ENCODE measurements at regions not wholly inside any gene's neighbourhood (a gene's known extent, or its start where the extent isn't known, plus 50 kb on each side); places are given as distances from the start of the nearest gene placed in this dataset.
"Not testable (repeated sequence)": the region's sequence is repeated elsewhere in the genome, so short reads cannot be mapped to it uniquely, and the experiment has no call there.

DNA sequence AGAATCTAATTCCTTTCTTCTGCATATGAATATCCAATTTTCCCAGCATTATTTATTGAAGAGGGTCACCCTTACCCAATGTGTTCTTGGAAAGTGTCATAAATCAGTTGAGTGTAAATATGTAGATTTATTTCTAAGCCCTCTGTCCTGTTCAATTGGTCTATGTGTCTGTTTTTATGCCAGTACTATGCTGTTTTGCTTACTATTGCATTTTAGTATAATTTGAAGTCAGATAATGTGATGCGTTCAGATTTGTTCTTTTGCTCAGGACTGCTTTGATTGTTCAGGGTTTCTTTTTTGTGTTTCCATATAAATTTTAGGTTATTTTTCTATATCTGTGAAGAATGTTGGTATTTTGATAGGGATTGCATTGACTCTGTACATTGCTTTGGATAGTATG lies 420.4 kb upstream of the MIS18BP1 start:
- H3K4me1 Mint-ChIP-seq (ENCODE audit: low read depth) = no peaks in the 10 kb centered on the region
- DNase-seq = no peak
- peaks cover 2% of the 10 kb centered on the region for H3K9me3 Mint-ChIP-seq
- H3K27me3 Mint-ChIP-seq (ENCODE audit: low read depth) = no peaks in the 10 kb centered on the region
- intact Hi-C loops (cut with micrococcal nuclease) = no loop called here
- H3K27ac Mint-ChIP-seq = no peak overlapping the region
- H3K4me3 Mint-ChIP-seq = no peak overlapping the region
- H3K36me3 Mint-ChIP-seq (ENCODE audit: low read depth) = no peaks in the 10 kb centered on the region
- CTCF ChIA-PET = no interaction called here

DNA sequence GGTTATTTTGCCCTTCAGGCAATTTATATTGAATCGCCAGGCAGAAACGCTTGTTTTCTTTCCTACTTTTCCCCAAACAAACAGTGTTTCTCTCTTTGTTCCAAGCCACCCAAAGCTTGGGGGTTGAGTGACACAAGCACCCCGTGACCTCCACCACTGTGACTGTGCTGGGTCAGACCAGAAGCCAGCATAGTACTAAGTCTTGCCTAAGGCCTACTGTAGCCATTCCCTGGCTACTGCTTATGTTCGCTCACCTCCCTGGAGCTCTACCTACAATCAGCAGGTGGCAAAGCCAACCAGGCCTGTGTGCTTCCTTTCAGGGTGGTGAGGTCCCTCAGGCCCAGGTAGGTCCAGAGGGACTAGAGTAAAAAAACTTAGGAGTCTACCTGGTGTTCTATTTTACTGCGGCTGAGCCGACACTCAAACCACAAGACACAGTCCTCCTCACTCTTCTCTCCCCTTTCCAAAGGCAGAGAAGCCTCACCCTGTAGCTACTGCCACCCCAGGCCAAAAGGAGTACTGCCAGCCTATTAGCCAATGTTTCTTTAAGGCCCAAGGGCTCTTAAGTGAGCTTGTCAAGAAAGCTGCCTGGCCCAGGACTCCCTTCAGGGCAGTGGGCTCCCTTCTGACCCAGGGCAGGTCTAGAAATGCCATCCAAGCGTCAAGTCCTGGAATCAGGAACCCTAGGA lies 411.8 kb upstream of the MIS18BP1 start:
- H3K27ac Mint-ChIP-seq = no peak overlapping the region
- no peaks in the 10 kb centered on the region for H3K27me3 Mint-ChIP-seq (ENCODE audit: low read depth)
- H3K36me3 Mint-ChIP-seq (ENCODE audit: low read depth) = no peaks in the 10 kb centered on the region
- H3K4me1 Mint-ChIP-seq (ENCODE audit: low read depth) = no peaks in the 10 kb centered on the region
- intact Hi-C loops (cut with micrococcal nuclease) = no loop called here
- CTCF ChIA-PET = no interaction called here
- DNase-seq = no peak
- peaks cover 25% of the 10 kb centered on the region for H3K9me3 Mint-ChIP-seq
- no peak overlapping the region for H3K4me3 Mint-ChIP-seq

DNA sequence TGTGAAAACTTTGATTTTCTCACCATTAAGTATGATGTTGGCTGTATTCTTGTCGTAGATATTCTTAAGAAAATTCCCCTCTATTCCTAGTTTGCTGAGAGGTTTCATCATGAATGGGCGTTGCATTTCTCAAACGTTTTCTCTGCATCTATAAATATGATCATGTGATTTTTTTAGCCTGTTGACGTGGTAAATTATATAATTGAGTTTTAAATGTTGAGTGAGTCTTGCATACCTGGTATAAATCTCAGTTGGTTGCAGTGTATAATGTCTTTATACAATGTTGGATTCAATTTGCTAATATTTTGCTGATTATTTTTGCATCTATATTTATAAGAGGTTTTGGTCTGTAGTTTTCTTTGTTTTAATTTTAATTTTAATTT lies 405.9 kb upstream of the MIS18BP1 start:
- no peak overlapping the region for H3K4me3 Mint-ChIP-seq
- H3K9me3 Mint-ChIP-seq = peaks cover 12% of the 10 kb centered on the region
- CTCF ChIA-PET = no interaction called here
- H3K27ac Mint-ChIP-seq = no peak overlapping the region
- no peak for DNase-seq
- H3K27me3 Mint-ChIP-seq (ENCODE audit: low read depth) = no peaks in the 10 kb centered on the region
- no peaks in the 10 kb centered on the region for H3K4me1 Mint-ChIP-seq (ENCODE audit: low read depth)
- intact Hi-C loops (cut with micrococcal nuclease) = no loop called here
- H3K36me3 Mint-ChIP-seq (ENCODE audit: low read depth) = no peaks in the 10 kb centered on the region

DNA sequence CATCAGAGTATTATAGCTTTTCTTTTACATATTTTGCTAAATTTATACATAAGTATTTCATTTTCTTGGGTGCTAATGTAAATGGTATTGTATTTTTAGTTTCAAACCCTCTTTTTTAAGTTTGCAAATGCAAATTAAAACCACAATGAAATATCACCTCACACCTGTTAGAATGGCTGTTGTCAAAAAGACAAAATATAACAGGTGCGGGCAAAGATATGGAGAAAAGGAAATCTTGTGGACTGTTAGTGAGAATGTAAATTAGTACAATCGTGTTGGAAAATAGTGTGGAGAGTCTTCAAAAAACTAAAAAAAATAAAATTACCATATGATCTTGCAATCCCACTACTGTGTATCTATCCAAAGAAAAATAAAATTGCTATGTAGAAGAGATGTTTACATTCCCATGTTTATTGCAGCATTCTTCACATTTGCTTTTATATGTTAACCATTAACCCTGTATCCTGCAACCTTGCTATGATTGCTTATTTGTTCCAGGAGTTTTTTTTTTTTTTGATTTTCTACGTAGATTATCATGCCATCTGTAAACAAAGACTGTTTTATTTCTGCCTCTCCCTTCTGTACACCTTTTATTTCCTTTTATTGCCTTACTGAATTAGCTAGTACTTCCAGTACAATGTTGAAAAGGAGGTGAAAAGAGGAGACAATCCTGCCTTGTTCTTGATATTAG lies 405.4 kb upstream of the MIS18BP1 start:
- no peak overlapping the region for H3K27ac Mint-ChIP-seq
- intact Hi-C loops (cut with micrococcal nuclease) = no loop called here
- no peaks in the 10 kb centered on the region for H3K36me3 Mint-ChIP-seq (ENCODE audit: low read depth)
- no peaks in the 10 kb centered on the region for H3K4me1 Mint-ChIP-seq (ENCODE audit: low read depth)
- H3K4me3 Mint-ChIP-seq = no peak overlapping the region
- DNase-seq = no peak
- H3K9me3 Mint-ChIP-seq = peaks cover 12% of the 10 kb centered on the region
- H3K27me3 Mint-ChIP-seq (ENCODE audit: low read depth) = no peaks in the 10 kb centered on the region
- CTCF ChIA-PET = no interaction called here

DNA sequence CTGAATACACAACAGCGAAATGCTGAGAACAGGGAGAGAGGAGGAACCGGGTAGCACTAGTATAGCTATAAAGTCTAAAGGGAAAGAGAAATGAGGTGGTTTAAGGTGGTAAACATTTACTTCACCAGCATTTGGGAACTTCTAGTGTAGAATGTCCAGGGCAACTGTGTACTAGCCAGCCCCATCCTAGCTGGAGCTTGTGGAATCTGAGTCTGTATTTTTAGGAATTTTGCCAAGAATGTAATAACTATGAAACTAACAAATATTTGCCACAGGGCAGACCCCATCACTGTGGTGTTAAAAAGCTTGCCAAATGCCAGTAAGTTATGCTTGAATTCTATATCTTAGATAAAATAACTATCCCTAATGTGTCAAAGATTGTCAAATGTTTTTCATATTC lies 398.9 kb upstream of the MIS18BP1 start:
- H3K36me3 Mint-ChIP-seq (ENCODE audit: low read depth) = no peaks in the 10 kb centered on the region
- no peak overlapping the region for H3K27ac Mint-ChIP-seq
- CTCF ChIA-PET = no interaction called here
- H3K4me1 Mint-ChIP-seq (ENCODE audit: low read depth) = no peaks in the 10 kb centered on the region
- no peaks in the 10 kb centered on the region for H3K9me3 Mint-ChIP-seq
- intact Hi-C loops (cut with micrococcal nuclease) = no loop called here
- H3K4me3 Mint-ChIP-seq = no peak overlapping the region
- H3K27me3 Mint-ChIP-seq (ENCODE audit: low read depth) = no peaks in the 10 kb centered on the region
- DNase-seq = no peak

DNA sequence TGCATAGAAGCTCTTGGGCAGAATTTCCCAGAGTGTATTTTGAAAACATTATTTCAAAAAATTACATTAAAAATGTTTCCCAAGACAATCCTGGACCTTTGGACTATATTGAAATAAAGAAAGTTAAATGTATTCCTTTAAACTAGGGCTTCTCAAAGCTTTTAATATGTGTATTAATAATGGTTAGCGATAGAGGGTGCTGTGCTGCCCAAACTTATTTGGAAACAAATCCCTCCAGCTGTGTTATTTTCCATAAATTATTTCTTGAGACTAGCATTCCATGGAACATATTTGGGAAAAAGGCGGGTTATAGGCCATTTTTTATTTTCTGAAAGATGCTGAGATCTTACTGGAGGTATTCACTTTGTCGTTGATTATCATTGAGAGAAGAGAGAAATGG lies 397.8 kb upstream of the MIS18BP1 start:
- CTCF ChIA-PET = no interaction called here
- H3K9me3 Mint-ChIP-seq = no peaks in the 10 kb centered on the region
- DNase-seq = no peak
- H3K4me3 Mint-ChIP-seq = no peak overlapping the region
- H3K36me3 Mint-ChIP-seq (ENCODE audit: low read depth) = no peaks in the 10 kb centered on the region
- H3K4me1 Mint-ChIP-seq (ENCODE audit: low read depth) = no peaks in the 10 kb centered on the region
- H3K27me3 Mint-ChIP-seq (ENCODE audit: low read depth) = no peaks in the 10 kb centered on the region
- intact Hi-C loops (cut with micrococcal nuclease) = no loop called here
- no peak overlapping the region for H3K27ac Mint-ChIP-seq

DNA sequence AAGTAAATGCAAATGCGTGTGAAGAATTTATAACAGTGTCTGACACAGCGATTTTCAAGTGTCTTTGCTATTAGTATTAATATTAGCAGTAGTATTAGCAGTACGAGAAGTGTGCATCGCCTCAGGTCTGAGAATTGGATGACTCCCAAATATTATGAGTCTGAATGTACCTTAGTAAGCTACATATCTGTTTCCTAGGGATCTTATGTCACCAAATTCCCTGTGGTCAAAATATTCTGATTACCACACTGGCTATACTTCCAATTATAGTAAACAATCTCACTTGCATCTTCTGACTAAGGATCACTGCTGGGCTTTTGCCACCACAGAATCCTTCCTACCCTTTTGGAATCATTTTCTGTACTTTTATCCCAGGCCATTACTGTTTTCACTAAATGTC lies 396.0 kb upstream of the MIS18BP1 start:
- no peaks in the 10 kb centered on the region for H3K4me1 Mint-ChIP-seq (ENCODE audit: low read depth)
- H3K4me3 Mint-ChIP-seq = no peak overlapping the region
- intact Hi-C loops (cut with micrococcal nuclease) = no loop called here
- H3K9me3 Mint-ChIP-seq = no peaks in the 10 kb centered on the region
- CTCF ChIA-PET = no interaction called here
- H3K27me3 Mint-ChIP-seq (ENCODE audit: low read depth) = no peaks in the 10 kb centered on the region
- no peak for DNase-seq
- no peak overlapping the region for H3K27ac Mint-ChIP-seq
- no peaks in the 10 kb centered on the region for H3K36me3 Mint-ChIP-seq (ENCODE audit: low read depth)

DNA sequence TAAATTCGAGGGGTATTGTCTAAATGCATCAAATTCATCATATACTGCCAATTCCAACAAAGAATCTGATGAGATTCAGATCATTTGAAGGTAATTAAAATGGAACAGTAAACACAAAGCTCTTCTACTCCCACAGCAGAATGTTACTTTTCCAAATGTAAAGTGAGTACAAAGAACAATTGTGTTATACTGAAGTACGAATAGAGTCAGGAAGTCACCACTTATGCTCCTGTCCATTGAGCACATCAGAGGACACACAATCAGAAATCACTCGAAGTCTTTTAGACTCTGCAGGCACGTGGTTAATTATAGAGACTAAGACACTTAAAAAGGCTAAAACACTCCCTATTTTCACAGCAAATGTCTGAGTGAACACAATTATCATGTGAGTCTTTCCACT lies 388.5 kb upstream of the MIS18BP1 start:
- no peak for DNase-seq
- H3K9me3 Mint-ChIP-seq = peaks cover 3% of the 10 kb centered on the region
- no peak overlapping the region for H3K27ac Mint-ChIP-seq
- no peaks in the 10 kb centered on the region for H3K4me1 Mint-ChIP-seq (ENCODE audit: low read depth)
- intact Hi-C loops (cut with micrococcal nuclease) = no loop called here
- no peaks in the 10 kb centered on the region for H3K27me3 Mint-ChIP-seq (ENCODE audit: low read depth)
- no peak overlapping the region for H3K4me3 Mint-ChIP-seq
- CTCF ChIA-PET = no interaction called here
- H3K36me3 Mint-ChIP-seq (ENCODE audit: low read depth) = no peaks in the 10 kb centered on the region

DNA sequence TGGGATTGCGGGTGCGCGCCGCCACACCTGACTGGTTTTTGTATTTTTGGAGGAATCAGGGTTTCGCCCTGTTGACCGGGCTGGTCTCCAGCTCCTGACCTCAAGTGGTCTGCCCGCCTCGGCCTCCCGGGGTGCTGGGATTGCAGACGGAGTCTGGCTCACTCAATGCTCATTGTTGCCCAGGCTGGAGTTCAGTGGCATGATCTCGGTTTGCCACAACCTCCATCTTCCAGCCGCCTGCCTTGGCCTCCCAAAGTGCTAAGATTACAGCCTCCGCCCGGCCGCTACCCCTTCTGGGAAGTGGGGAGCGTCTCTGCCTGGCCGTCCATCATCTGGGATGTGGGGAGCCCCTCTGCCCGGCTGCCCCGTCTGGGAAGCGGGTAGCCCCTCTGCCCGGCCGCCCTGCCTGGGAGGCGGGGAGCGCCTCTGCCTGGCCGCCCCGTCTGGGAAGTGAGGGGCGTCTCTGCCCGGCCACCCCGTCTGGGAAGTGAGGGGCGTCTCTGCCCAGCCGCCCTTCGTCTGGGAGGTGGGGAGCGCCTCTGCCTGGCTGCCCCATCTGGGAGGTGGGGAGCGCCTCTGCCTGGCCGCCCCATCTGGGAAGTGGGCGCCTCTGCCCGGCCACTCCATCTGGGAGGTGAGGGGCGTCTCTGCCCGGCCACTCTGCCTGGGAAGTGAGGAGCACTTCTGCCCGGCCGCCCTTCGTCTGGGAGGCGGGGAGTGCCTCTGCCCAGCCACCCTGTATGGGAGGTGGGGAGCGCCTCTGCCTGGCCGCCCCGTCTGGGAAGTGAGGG lies 381.8 kb upstream of the MIS18BP1 start:
- CTCF ChIA-PET; H3K9me3 Mint-ChIP-seq; intact Hi-C loops (cut with micrococcal nuclease); H3K4me3 Mint-ChIP-seq; H3K27me3 Mint-ChIP-seq (ENCODE audit: low read depth); DNase-seq; H3K27ac Mint-ChIP-seq; H3K36me3 Mint-ChIP-seq (ENCODE audit: low read depth); H3K4me1 Mint-ChIP-seq (ENCODE audit: low read depth): not testable (repeated sequence)

DNA sequence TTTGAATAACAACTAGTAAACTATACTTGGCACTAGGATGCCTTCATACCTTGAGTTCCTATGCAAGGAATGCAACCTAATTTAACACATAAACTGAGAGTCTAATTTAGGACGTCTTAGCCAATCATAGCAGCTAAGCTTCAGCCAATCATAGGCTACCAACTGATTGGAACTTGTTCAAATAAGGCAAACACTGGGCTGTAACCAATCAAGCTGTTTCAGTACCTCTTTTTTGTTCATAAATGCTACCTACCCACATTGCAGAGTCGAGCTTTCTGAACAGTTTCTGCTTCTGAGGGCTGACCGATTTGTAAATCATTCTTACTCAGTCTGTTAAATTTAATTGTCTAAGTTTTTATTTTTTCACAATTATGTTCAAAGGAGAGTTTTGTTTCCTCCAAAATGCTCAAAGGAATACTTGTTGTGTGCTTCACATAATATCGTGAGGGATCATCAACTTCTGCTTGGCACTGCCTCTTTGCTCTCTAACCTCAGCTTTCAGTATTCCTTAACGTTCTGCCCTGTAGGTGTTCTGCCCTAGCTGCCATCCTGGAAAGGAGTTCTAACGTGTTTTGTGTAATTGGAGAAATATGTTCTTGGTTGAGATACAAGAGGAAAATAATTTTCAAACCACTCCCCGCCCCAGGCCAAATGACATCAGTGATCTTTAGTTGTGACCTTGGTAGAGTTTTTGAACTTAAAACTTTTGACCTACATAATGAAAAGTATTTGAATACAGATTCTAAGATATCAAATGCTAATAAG lies 380.4 kb upstream of the MIS18BP1 start:
- Mint-ChIP-seq H3K27ac (no peak overlapping the region), H3K4me1 (ENCODE audit: low read depth) (no peaks in the 10 kb centered on the region), H3K4me3 (no peak overlapping the region), H3K36me3 (ENCODE audit: low read depth) (no peaks in the 10 kb centered on the region), H3K27me3 (ENCODE audit: low read depth) (no peaks in the 10 kb centered on the region), H3K9me3 (peaks cover 9% of the 10 kb centered on the region)
- DNase-seq = no peak
- intact Hi-C loops (cut with micrococcal nuclease) = no loop called here
- CTCF ChIA-PET = no interaction called here

DNA sequence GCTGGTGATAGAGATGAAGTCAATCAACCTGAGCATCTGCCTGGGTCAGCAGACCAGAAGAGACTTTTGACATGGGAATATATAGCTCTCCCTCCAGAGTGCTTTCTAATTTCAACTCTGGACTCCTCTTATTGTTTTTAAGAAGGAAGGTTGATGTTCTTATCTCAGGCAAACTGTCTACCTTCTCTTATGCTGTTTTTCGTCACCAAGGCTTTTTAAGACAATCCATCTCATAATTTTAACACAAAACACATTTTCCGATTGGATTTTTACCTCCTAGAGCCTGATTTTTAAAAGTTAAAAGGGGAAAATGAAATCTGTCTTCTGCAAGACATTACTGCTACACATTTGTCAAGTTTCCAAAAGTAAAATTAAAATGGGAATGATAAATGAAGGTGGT lies 368.7 kb upstream of the MIS18BP1 start:
- Mint-ChIP-seq H3K27me3 (ENCODE audit: low read depth) (no peaks in the 10 kb centered on the region), H3K36me3 (ENCODE audit: low read depth) (no peaks in the 10 kb centered on the region), H3K4me3 (no peak overlapping the region), H3K4me1 (ENCODE audit: low read depth) (no peaks in the 10 kb centered on the region), H3K27ac (no peak overlapping the region), H3K9me3 (peaks cover 2% of the 10 kb centered on the region)
- CTCF ChIA-PET = no interaction called here
- DNase-seq = no peak
- intact Hi-C loops (cut with micrococcal nuclease) = no loop called here

DNA sequence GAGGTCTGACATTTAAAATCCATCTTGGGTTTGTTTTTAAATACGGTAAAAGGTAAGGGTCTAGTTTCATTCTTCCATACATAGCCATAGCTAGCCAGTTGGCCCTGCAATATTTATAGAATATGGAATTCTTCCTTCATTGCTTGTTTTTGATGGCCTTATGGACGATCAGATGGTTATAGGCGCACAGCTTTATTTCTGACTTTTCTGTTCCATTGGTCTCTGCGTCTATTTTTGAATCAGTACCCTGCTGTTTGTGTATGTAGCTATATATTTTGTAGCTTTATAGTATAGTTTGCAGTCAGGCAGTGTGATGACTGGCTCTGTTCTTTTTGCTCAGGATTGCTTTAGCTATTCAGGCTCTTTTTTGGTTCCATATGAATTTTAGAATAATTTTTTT lies 366.8 kb upstream of the MIS18BP1 start:
- H3K4me3 Mint-ChIP-seq = no peak overlapping the region
- H3K4me1 Mint-ChIP-seq (ENCODE audit: low read depth) = no peaks in the 10 kb centered on the region
- no peaks in the 10 kb centered on the region for H3K27me3 Mint-ChIP-seq (ENCODE audit: low read depth)
- DNase-seq = no peak
- intact Hi-C loops (cut with micrococcal nuclease) = no loop called here
- CTCF ChIA-PET = no interaction called here
- H3K27ac Mint-ChIP-seq = no peak overlapping the region
- H3K9me3 Mint-ChIP-seq = peaks cover 2% of the 10 kb centered on the region
- H3K36me3 Mint-ChIP-seq (ENCODE audit: low read depth) = no peaks in the 10 kb centered on the region
